Tibial nerve (tissue), 4 donors: ENCODE measurements at regions not wholly inside any gene's neighbourhood (a gene's known extent, or its start where the extent isn't known, plus 50 kb on each side); places are given as distances from the start of the nearest gene placed in this dataset.

Experiments used
- EP300 ChIP-seq, 2 donors: sonication (generic); formaldehyde crosslinking; IDR thresholded peaks; one replicate each; pipeline ENCODE4 v1.6.1; 2017; ENCODE audit warnings: antibody characterized with exemption in 2 of 2, mild to moderate bottlenecking in 1 of 2
- POLR2A ChIP-seq, 2 donors: fragments of 450-650 bp; IDR thresholded peaks; one replicate each; pipeline ENCODE4 v1.6.1; 2017; ENCODE audit warnings: antibody characterized with exemption in 2 of 2, mild to moderate bottlenecking in 2 of 2, moderate library complexity in 2 of 2
- TF ChIP-seq, protein P1 (sequence below), 5 experiments: fragments of 200-600 bp in 3 of 5; fragments of 450-650 bp in 2 of 5; sonication (generic) in 3 of 5; IDR thresholded peaks; one replicate each; pipeline ENCODE4 v1.5.1; 2016 to 2019; ENCODE audit warnings: antibody characterized with exemption in 5 of 5, mild to moderate bottlenecking in 3 of 5, moderate library complexity in 2 of 5

DNA sequence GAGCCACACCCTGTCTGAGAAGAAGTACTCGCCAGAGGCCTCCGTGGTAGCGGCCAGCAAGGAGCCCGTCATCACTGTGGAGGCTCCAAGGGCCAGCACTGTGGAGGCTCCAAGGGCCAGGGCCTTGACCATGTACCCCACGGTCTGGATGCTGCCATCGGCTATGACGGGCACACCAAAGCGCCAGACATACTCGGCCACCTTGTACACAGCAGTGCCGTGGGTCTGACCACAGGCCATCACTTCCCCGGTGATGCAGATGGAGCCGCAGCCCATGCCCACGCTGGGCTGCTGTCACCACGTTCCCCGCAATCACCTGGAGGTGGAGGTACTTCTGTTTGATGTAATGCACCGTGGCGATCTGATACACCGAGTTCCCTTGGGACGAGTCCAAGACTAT, 377.7 kb upstream of the MAOA start:
- TF ChIP-seq, protein P1, sequence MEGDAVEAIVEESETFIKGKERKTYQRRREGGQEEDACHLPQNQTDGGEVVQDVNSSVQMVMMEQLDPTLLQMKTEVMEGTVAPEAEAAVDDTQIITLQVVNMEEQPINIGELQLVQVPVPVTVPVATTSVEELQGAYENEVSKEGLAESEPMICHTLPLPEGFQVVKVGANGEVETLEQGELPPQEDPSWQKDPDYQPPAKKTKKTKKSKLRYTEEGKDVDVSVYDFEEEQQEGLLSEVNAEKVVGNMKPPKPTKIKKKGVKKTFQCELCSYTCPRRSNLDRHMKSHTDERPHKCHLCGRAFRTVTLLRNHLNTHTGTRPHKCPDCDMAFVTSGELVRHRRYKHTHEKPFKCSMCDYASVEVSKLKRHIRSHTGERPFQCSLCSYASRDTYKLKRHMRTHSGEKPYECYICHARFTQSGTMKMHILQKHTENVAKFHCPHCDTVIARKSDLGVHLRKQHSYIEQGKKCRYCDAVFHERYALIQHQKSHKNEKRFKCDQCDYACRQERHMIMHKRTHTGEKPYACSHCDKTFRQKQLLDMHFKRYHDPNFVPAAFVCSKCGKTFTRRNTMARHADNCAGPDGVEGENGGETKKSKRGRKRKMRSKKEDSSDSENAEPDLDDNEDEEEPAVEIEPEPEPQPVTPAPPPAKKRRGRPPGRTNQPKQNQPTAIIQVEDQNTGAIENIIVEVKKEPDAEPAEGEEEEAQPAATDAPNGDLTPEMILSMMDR (IDR thresholded peaks at IDR 0.05), result no peak
- TF ChIP-seq POLR2A (IDR thresholded peaks at IDR 0.05), result no peak
- no peak for TF ChIP-seq EP300 (IDR thresholded peaks at IDR 0.05)
